PC-9 (cell line): ENCODE measurements at regions not wholly inside any gene's neighbourhood (a gene's known extent, or its start where the extent isn't known, plus 50 kb on each side); places are given as distances from the start of the nearest gene placed in this dataset.

Experiments used
- BruUV-seq: library from RNA; stranded (reverse); fragments of 400-500 nt; replicated peaks from 2 replicates; lab custom pipeline; 2021; lab: Mats Ljungman, UMichigan
- CTCF ChIA-PET: fragments of 300-600 bp; sonication (Branson Sonifier 250); formaldehyde crosslinking; loops from one replicate; lab custom pipeline; 2022; ENCODE audit warnings: antibody characterized with exemption; lab: Charles Lee
- POLR2A ChIA-PET: fragments of 300-600 bp; sonication (Branson Sonifier 250); formaldehyde crosslinking; loops from one replicate; lab custom pipeline; 2022; ENCODE audit warnings: antibody characterized with exemption; ENCODE audit not compliant: unreplicated experiment; lab: Charles Lee
- DNase-seq, 2 experiments: peaks; one replicate each; pipeline versions ENCODE4 v3.0.0 to v3.0.0-alpha.2; 2015 to 2022; ENCODE audit warnings: mixed read lengths in 1 of 2
- H2AFZ ChIP-seq: fragments of 200-600 bp; sonication (generic); 2 replicates; pipeline ENCODE4 v1.8.1; 2017; ENCODE audit warnings: antibody characterized with exemption
- H3F3A ChIP-seq: fragments of 200-600 bp; sonication (generic); 2 replicates; pipeline ENCODE4 v1.8.1; 2017; ENCODE audit warnings: antibody characterized with exemption, mild to moderate bottlenecking, low read depth; ENCODE audit not compliant: insufficient read depth
- H3K27ac ChIP-seq: fragments of 200-600 bp; sonication (generic); 2 replicates; pipeline ENCODE4 v1.6.1; 2016; ENCODE audit warnings: mixed run types
- H3K27me3 ChIP-seq: fragments of 200-600 bp; sonication (generic); 2 replicates; pipeline ENCODE4 v1.6.1; 2016; ENCODE audit warnings: low read depth, mixed run types; ENCODE audit not compliant: insufficient read depth
- H3K36me3 ChIP-seq: fragments of 200-600 bp; sonication (generic); 2 replicates; pipeline ENCODE4 v1.6.1; 2016; ENCODE audit warnings: low read depth, mixed run types
- H3K4me1 ChIP-seq: fragments of 200-600 bp; sonication (generic); replicated peaks from 2 replicates; pipeline ENCODE4 v1.6.1; 2016; ENCODE audit warnings: mixed run types; ENCODE audit not compliant: insufficient read depth
- H3K4me2 ChIP-seq: fragments of 200-600 bp; sonication (generic); 2 replicates; pipeline ENCODE4 v1.6.1; 2017; ENCODE audit warnings: mixed run types
- H3K4me3 ChIP-seq: fragments of 200-600 bp; sonication (generic); 2 replicates; pipeline ENCODE4 v1.6.1; 2016; ENCODE audit warnings: mixed run types
- H3K79me2 ChIP-seq: fragments of 200-600 bp; sonication (generic); 2 replicates; pipeline ENCODE4 v1.6.1; 2017; ENCODE audit warnings: low read depth, mixed run types
- H3K9me2 ChIP-seq: fragments of 200-600 bp; sonication (generic); 2 replicates; pipeline ENCODE4 v1.8.1; 2017; ENCODE audit warnings: mild to moderate bottlenecking; ENCODE audit not compliant: insufficient read depth
- H3K9me3 ChIP-seq: fragments of 200-600 bp; sonication (generic); 2 replicates; pipeline ENCODE4 v1.8.1; 2016; ENCODE audit warnings: low read depth; ENCODE audit not compliant: insufficient read depth
- H4K20me1 ChIP-seq: fragments of 200-600 bp; sonication (generic); 2 replicates; pipeline ENCODE4 v1.8.1; 2017; ENCODE audit not compliant: insufficient read depth
- CTCF ChIP-seq: fragments of 200-600 bp; sonication (generic); conservative IDR thresholded peaks from 2 replicates; pipeline ENCODE4 v1.6.1; 2017; ENCODE audit warnings: mixed run types, antibody characterized with exemption, mild to moderate bottlenecking, moderate library complexity
- EZH2 ChIP-seq: fragments of 200-600 bp; sonication (generic); IDR thresholded peaks from 2 replicates; pipeline ENCODE4 v1.8.0; 2017; ENCODE audit warnings: antibody characterized with exemption, low read depth
- intact Hi-C: fragments of 100-400 bp; cut with micrococcal nuclease; formaldehyde crosslinking; loops from one replicate; pipeline ENCODE4 v1.10.0; 2022; ENCODE audit not compliant: unreplicated experiment

GRCh38 chr7:69166979-69167516, 431.2 kb upstream of the AUTS2 start:
- TF ChIP-seq EZH2 (no peak), CTCF (no peak)
- intact Hi-C loops: no loop called here
- no peak for DNase-seq
- no peak overlapping the region for H3K27ac ChIP-seq
- CTCF ChIA-PET: no interaction called here
- H3K79me2 ChIP-seq: no peaks in the 10 kb centered on the region
- H3K4me1 ChIP-seq: no peaks in the 10 kb centered on the region
- no peak overlapping the region for H3K4me2 ChIP-seq
- POLR2A ChIA-PET: no interaction called here
- no peak overlapping the region for H3K4me3 ChIP-seq
- no peak overlapping the region for H2AFZ ChIP-seq
- no peaks in the 10 kb centered on the region for H3K36me3 ChIP-seq
- H4K20me1 ChIP-seq: no peaks in the 10 kb centered on the region
- H3F3A ChIP-seq: no peaks in the 10 kb centered on the region
- no TSS peak for BruUV-seq
- H3K9me3 ChIP-seq: no peaks in the 10 kb centered on the region
- no peaks in the 10 kb centered on the region for H3K27me3 ChIP-seq
- no peaks in the 10 kb centered on the region for H3K9me2 ChIP-seq

GRCh38 chr7:69169386-69169785, 428.9 kb upstream of the AUTS2 start:
- intact Hi-C loops: no loop called here
- POLR2A ChIA-PET: no interaction called here
- Histone ChIP-seq H3K27me3 (no peaks in the 10 kb centered on the region), H3F3A (no peaks in the 10 kb centered on the region), H3K4me1 (no peaks in the 10 kb centered on the region), H3K4me3 (no peak overlapping the region), H3K9me2 (no peaks in the 10 kb centered on the region), H2AFZ (no peak overlapping the region), H3K79me2 (no peaks in the 10 kb centered on the region), H3K27ac (no peak overlapping the region), H3K4me2 (no peak overlapping the region), H3K36me3 (no peaks in the 10 kb centered on the region), H4K20me1 (no peaks in the 10 kb centered on the region), H3K9me3 (no peaks in the 10 kb centered on the region)
- BruUV-seq: no TSS peak
- no peak for DNase-seq
- TF ChIP-seq CTCF: no peak
- TF ChIP-seq EZH2: no peak
- CTCF ChIA-PET: no interaction called here

GRCh38 chr7:69172357-69173077, 425.8 kb upstream of the AUTS2 start:
- no peaks in the 10 kb centered on the region for H3K9me2 ChIP-seq
- no peaks in the 10 kb centered on the region for H4K20me1 ChIP-seq
- CTCF ChIA-PET: no interaction called here
- no TSS peak for BruUV-seq
- no peaks in the 10 kb centered on the region for H3K27me3 ChIP-seq
- no peak overlapping the region for H3K4me2 ChIP-seq
- H3K9me3 ChIP-seq: no peaks in the 10 kb centered on the region
- no peaks in the 10 kb centered on the region for H3K4me1 ChIP-seq
- H3K27ac ChIP-seq: no peak overlapping the region
- no peak for TF ChIP-seq EZH2
- no peak for TF ChIP-seq CTCF
- H2AFZ ChIP-seq: no peak overlapping the region
- no peak for DNase-seq
- intact Hi-C loops: no loop called here
- H3K4me3 ChIP-seq: no peak overlapping the region
- no peaks in the 10 kb centered on the region for H3K36me3 ChIP-seq
- H3K79me2 ChIP-seq: no peaks in the 10 kb centered on the region
- POLR2A ChIA-PET: no interaction called here
- no peaks in the 10 kb centered on the region for H3F3A ChIP-seq
